BJ (cell line): ENCODE measurements at regions not wholly inside any gene's neighbourhood (a gene's known extent, or its start where the extent isn't known, plus 50 kb on each side); places are given as distances from the start of the nearest gene placed in this dataset. TPM values are rescaled to one million over a fixed set of nuclear protein-coding genes. Genes with fewer than 3 reads are reported as not detected.

Experiments used
- CTCF ChIA-PET: fragments of 350-600 bp; formaldehyde crosslinking; extraction: SDS; loops from one replicate; lab custom pipeline; 2021; ENCODE audit warnings: antibody characterized with exemption, inconsistent platforms; lab: Yijun Ruan, JAX
- POLR2A ChIA-PET: fragments of 300-600 bp; sonication (Branson Sonifier 250); formaldehyde crosslinking; extraction: SDS; loops from one replicate; lab custom pipeline; 2021; ENCODE audit warnings: antibody characterized with exemption; lab: Charles Lee
- DNase-seq: peaks from one replicate; pipeline ENCODE4 v3.0.0-alpha.2; 2011; ENCODE audit warnings: low read depth
- H3K27me3 ChIP-seq: 2 replicates; pipeline ENCODE4 v1.6.0; 2011; ENCODE audit warnings: low read length; ENCODE audit not compliant: control insufficient read depth, insufficient read depth
- H3K36me3 ChIP-seq: 2 replicates; pipeline ENCODE4 v1.5.1; 2011; ENCODE audit warnings: low read length; ENCODE audit not compliant: control insufficient read depth, insufficient read depth
- H3K4me3 ChIP-seq: 2 replicates; pipeline ENCODE4 v1.5.1; 2011; ENCODE audit warnings: low read depth, mild to moderate bottlenecking, control low read depth, low read length
- small RNA-seq: library from RNA; depleted of rRNA; stranded (forward); fragments of <200 nt; gene quantifications from one replicate; pipeline ENCODE3, GENCODE V24; 2012; ENCODE audit warnings: low replicate concordance, low read depth; ENCODE audit not compliant: insufficient read length
- TF ChIP-seq, protein P1 (sequence below): IDR thresholded peaks from 2 replicates; pipeline ENCODE4 v1.5.1; 2011; ENCODE audit warnings: low read depth, mild to moderate bottlenecking, control low read depth, inconsistent platforms, low read length, moderate library complexity; ENCODE audit not compliant: insufficient read depth

DNA sequence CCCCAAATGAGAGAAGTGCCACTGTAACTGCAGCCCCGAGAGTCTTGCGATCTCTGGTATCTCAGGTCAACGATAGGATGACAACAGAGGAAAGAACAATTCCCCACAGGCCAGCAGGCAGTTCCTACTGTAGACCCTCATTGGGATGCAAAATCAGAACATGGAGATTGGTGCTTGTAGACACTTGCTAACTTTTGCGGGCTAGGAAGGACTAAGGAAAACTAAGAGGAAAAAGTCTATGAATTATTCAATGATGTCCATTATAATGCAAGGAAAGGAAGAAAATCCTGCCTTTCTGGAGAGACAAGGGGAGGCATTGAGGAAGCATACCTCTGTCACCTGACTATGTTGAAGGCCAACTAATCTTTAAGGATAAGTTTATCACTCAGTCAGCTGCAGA, 51.9 kb upstream of the CWC22 start:
- H3K27me3 ChIP-seq = no peaks in the 10 kb centered on the region
- CTCF ChIA-PET = no interaction called here
- no peaks in the 10 kb centered on the region for H3K36me3 ChIP-seq
- POLR2A ChIA-PET = no interaction called here
- no peak overlapping the region for H3K4me3 ChIP-seq
- no peak for DNase-seq
- TF ChIP-seq, protein P1, sequence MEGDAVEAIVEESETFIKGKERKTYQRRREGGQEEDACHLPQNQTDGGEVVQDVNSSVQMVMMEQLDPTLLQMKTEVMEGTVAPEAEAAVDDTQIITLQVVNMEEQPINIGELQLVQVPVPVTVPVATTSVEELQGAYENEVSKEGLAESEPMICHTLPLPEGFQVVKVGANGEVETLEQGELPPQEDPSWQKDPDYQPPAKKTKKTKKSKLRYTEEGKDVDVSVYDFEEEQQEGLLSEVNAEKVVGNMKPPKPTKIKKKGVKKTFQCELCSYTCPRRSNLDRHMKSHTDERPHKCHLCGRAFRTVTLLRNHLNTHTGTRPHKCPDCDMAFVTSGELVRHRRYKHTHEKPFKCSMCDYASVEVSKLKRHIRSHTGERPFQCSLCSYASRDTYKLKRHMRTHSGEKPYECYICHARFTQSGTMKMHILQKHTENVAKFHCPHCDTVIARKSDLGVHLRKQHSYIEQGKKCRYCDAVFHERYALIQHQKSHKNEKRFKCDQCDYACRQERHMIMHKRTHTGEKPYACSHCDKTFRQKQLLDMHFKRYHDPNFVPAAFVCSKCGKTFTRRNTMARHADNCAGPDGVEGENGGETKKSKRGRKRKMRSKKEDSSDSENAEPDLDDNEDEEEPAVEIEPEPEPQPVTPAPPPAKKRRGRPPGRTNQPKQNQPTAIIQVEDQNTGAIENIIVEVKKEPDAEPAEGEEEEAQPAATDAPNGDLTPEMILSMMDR = no peak

DNA sequence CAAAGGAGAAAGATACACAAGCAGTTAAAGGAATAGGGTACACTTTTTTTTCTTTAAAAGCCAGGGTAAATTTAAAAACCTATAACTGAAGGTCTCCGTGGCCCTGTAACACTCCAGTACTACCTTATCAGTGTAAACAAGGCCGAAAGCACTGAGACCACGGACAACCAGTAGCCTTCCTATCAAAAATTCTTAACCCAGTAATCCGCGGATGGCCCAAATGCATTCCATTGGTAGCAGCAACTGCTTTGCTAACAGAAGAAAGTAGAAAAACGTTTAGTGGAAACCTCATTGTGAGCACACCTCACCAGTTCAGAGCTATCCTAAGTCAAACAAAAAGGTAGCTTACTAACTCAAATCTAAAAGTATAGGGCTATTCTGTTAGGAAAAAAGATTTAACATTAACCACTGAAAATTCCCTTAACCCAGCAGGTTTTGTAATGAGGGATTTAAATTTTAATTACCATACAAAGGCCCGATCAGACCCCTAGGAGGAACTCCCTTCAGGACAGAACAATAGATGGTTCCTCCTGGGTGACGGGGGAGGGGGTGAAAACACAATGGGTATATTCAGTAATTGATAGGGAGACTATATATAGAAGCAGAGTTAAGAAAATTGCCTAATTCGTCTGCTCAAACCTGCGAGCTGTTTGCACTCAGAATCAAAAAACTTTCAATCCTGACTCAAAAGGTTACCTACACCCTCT, 50.8 kb upstream of the CWC22 start:
- no peaks in the 10 kb centered on the region for H3K27me3 ChIP-seq
- TF ChIP-seq, protein P1 = no peak
- ChIA-PET POLR2A (no interaction called here), CTCF (interaction anchor here (0.5 to 1.0 kb wide), 3 partner anchors 12 to 184 kb away, joined by 3 to 5 read pairs (median 3); no protein-coding TSS in a partner anchor)
- no peaks in the 10 kb centered on the region for H3K36me3 ChIP-seq
- no peak for DNase-seq
- H3K4me3 ChIP-seq = no peak overlapping the region

Small RNA genes lying in the stretch of these regions (small RNA-seq; reads per million reads assigned to genes)
- not detected for gene AC012669.1
